NCI-H2081 treated with DMSO at 0.1 percent for 48 hours (cell line): ENCODE measurements at regions not wholly inside any gene's neighbourhood (a gene's known extent, or its start where the extent isn't known, plus 50 kb on each side); places are given as distances from the start of the nearest gene placed in this dataset.
"Not testable (repeated sequence)": the region's sequence is repeated elsewhere in the genome, so short reads cannot be mapped to it uniquely, and the experiment has no call there.

ENCODE experiments used
- DNase-seq: peaks from one replicate; lab custom pipeline; 2025; lab: John Stamatoyannopoulos, UW

GRCh38 chr21:24007592-24007991, 1599.7 kb downstream of the MRPL39 start:
- DNase-seq: no peak

- no peak for DNase-seq
Measured at GRCh38 chr21:23986987-23987386, 1620.3 kb downstream of the MRPL39 start.

- no peak for DNase-seq
Measured at GRCh38 chr21:23986214-23986613, 1621.1 kb downstream of the MRPL39 start.

GRCh38 chr21:23982546-23982945, 1624.7 kb downstream of the MRPL39 start:
- no peak for DNase-seq

- DNase-seq: no peak
Measured at GRCh38 chr21:23977971-23978370, 1629.3 kb downstream of the MRPL39 start.

GRCh38 chr21:23968722-23969647, 1638.3 kb downstream of the MRPL39 start:
- DNase-seq: peak; percentile 41

GRCh38 chr21:23968008-23968407, 1639.3 kb downstream of the MRPL39 start:
- no peak for DNase-seq

GRCh38 chr21:23963454-23963853, 1643.8 kb downstream of the MRPL39 start:
- no peak for DNase-seq

GRCh38 chr21:23960769-23961168, 1646.5 kb downstream of the MRPL39 start:
- no peak for DNase-seq

GRCh38 chr21:23955135-23955843, 1652.0 kb downstream of the MRPL39 start:
- DNase-seq: no peak

- no peak for DNase-seq
Measured at GRCh38 chr21:23952269-23952668, 1655.0 kb downstream of the MRPL39 start.

- no peak for DNase-seq
Measured at GRCh38 chr21:23951251-23951650, 1656.0 kb downstream of the MRPL39 start.

- DNase-seq: no peak
Measured at GRCh38 chr21:23950344-23950743, 1656.9 kb downstream of the MRPL39 start.

- DNase-seq: no peak
Measured at GRCh38 chr21:23949493-23949892, 1657.8 kb downstream of the MRPL39 start.

- DNase-seq: no peak
Measured at GRCh38 chr21:23939369-23940065, 1667.8 kb downstream of the MRPL39 start.

GRCh38 chr21:23936991-23937390, 1670.3 kb downstream of the MRPL39 start:
- no peak for DNase-seq

- DNase-seq: no peak
Measured at GRCh38 chr21:23936224-23936623, 1671.1 kb downstream of the MRPL39 start.

GRCh38 chr21:23930565-23930964, 1676.7 kb downstream of the MRPL39 start:
- DNase-seq: no peak

GRCh38 chr21:23926430-23926829, 1680.9 kb downstream of the MRPL39 start:
- not testable (repeated sequence) for DNase-seq

GRCh38 chr21:23921670-23922418, 1685.4 kb downstream of the MRPL39 start:
- no peak for DNase-seq

GRCh38 chr21:23900727-23901126, 1706.6 kb downstream of the MRPL39 start:
- no peak for DNase-seq

- DNase-seq: no peak
Measured at GRCh38 chr21:23899561-23899960, 1707.7 kb downstream of the MRPL39 start.
